Ascending aorta (tissue), 2 donors: ENCODE measurements at regions not wholly inside any gene's neighbourhood (a gene's known extent, or its start where the extent isn't known, plus 50 kb on each side); places are given as distances from the start of the nearest gene placed in this dataset.

Source experiments
- DNase-seq, 2 donors: peaks; one replicate each; pipeline ENCODE4 v3.0.0-alpha.2; 2019; ENCODE audit warnings: low spot score in 2 of 2
- H3K27ac ChIP-seq, 2 donors: fragments of 200-600 bp; sonication (generic); one replicate each; pipeline ENCODE4 v1.5.1; 2016 to 2017; ENCODE audit warnings: mild to moderate bottlenecking in 1 of 2
- H3K27me3 ChIP-seq: fragments of 200-600 bp; sonication (generic); one replicate; pipeline ENCODE4 v1.5.1; 2017
- H3K36me3 ChIP-seq, 2 donors: fragments of 200-600 bp; sonication (generic); one replicate each; pipeline ENCODE4 v1.5.1; 2016
- H3K4me1 ChIP-seq, 2 donors: fragments of 200-600 bp; sonication (generic); one replicate each; pipeline ENCODE4 v1.5.1; 2016 to 2017; ENCODE audit warnings: mild to moderate bottlenecking in 1 of 2
- H3K4me3 ChIP-seq, 2 donors: fragments of 200-600 bp; sonication (generic); one replicate each; pipeline ENCODE4 v1.5.1; 2016 to 2017; ENCODE audit warnings: mild to moderate bottlenecking in 1 of 2
- H3K9me3 ChIP-seq, 2 donors: fragments of 200-600 bp; sonication (generic); one replicate each; pipeline ENCODE4 v1.5.1; 2016
- CTCF ChIP-seq, 3 experiments: fragments of 200-600 bp in 2 of 3; fragments of 450-650 bp in 1 of 3; sonication (generic) in 2 of 3; IDR thresholded peaks; one replicate each; pipeline ENCODE4 v1.5.1; 2016 to 2019; ENCODE audit warnings: antibody characterized with exemption in 3 of 3, mild to moderate bottlenecking in 1 of 3, moderate library complexity in 1 of 3
- intact Hi-C: fragments of 100-400 bp; cut with DNase I; formaldehyde crosslinking; loops from one replicate; pipeline ENCODE4 v1.15.1; 2023

- no peak for TF ChIP-seq CTCF (IDR thresholded peaks at IDR 0.05)
- Histone ChIP-seq H3K27ac (no peak overlapping the region), H3K4me3 (no peak overlapping the region), H3K9me3 (no peaks in the 10 kb centered on the region), H3K27me3 (no peaks in the 10 kb centered on the region), H3K36me3 (no peaks in the 10 kb centered on the region), H3K4me1 (no peaks in the 10 kb centered on the region)
- DNase-seq = no peak
- intact Hi-C loops = no loop called here
Measured at GRCh38 chr7:115831371-115831770, 199.2 kb downstream of the TFEC start.

GRCh38 chr7:115827305-115828045, 203.1 kb downstream of the TFEC start:
- intact Hi-C loops = no loop called here
- Histone ChIP-seq H3K27ac (no peak overlapping the region), H3K4me3 (no peak overlapping the region), H3K9me3 (no peaks in the 10 kb centered on the region), H3K4me1 (no peaks in the 10 kb centered on the region), H3K36me3 (no peaks in the 10 kb centered on the region), H3K27me3 (no peaks in the 10 kb centered on the region)
- no peak for TF ChIP-seq CTCF (IDR thresholded peaks at IDR 0.05)
- no peak for DNase-seq

GRCh38 chr7:115825456-115826115, 205.0 kb downstream of the TFEC start:
- Histone ChIP-seq H3K27me3 (no peaks in the 10 kb centered on the region), H3K27ac (no peak overlapping the region), H3K4me1 (no peaks in the 10 kb centered on the region), H3K9me3 (no peaks in the 10 kb centered on the region), H3K36me3 (no peaks in the 10 kb centered on the region), H3K4me3 (no peak overlapping the region)
- intact Hi-C loops = no loop called here
- TF ChIP-seq CTCF (IDR thresholded peaks at IDR 0.05) = no peak
- no peak for DNase-seq

GRCh38 chr7:115822801-115823200, 207.8 kb downstream of the TFEC start:
- H3K27ac ChIP-seq = no peak overlapping the region
- H3K9me3 ChIP-seq = no peaks in the 10 kb centered on the region
- H3K4me3 ChIP-seq = no peak overlapping the region
- H3K27me3 ChIP-seq = no peaks in the 10 kb centered on the region
- DNase-seq = no peak
- intact Hi-C loops = no loop called here
- H3K4me1 ChIP-seq = no peaks in the 10 kb centered on the region
- no peaks in the 10 kb centered on the region for H3K36me3 ChIP-seq
- no peak for TF ChIP-seq CTCF (IDR thresholded peaks at IDR 0.05)

GRCh38 chr7:115822380-115822779, 208.2 kb downstream of the TFEC start:
- Histone ChIP-seq H3K9me3 (no peaks in the 10 kb centered on the region), H3K27me3 (no peaks in the 10 kb centered on the region), H3K4me3 (no peak overlapping the region), H3K27ac (no peak overlapping the region), H3K36me3 (no peaks in the 10 kb centered on the region), H3K4me1 (no peaks in the 10 kb centered on the region)
- no peak for TF ChIP-seq CTCF (IDR thresholded peaks at IDR 0.05)
- DNase-seq = no peak
- intact Hi-C loops = no loop called here
